Suppressor macrophage treated with lipopolysaccharide for 4 hours (primary cell): ENCODE measurements at regions not wholly inside any gene's neighbourhood (a gene's known extent, or its start where the extent isn't known, plus 50 kb on each side); places are given as distances from the start of the nearest gene placed in this dataset.
"Not testable (repeated sequence)": the region's sequence is repeated elsewhere in the genome, so short reads cannot be mapped to it uniquely, and the experiment has no call there.

ENCODE experiments used
- DNase-seq: peaks from one replicate; pipeline ENCODE4 v3.0.0-alpha.2; 2020

GRCh38 chr1:176396604-176397395, 66.2 kb upstream of the PAPPA2 start:
- DNase-seq: not testable (repeated sequence)

GRCh38 chr1:176391621-176392020, 71.4 kb upstream of the PAPPA2 start:
- no peak for DNase-seq

- DNase-seq: no peak
Observed at GRCh38 chr1:176384841-176385240, 78.1 kb upstream of the PAPPA2 start.

- DNase-seq: no peak
Observed at GRCh38 chr1:176382163-176382562, 80.8 kb upstream of the PAPPA2 start.

GRCh38 chr1:176379626-176380339, 83.2 kb upstream of the PAPPA2 start:
- DNase-seq: no peak

- DNase-seq: peak; percentile 72
Observed at GRCh38 chr1:176374967-176375569, 87.9 kb upstream of the PAPPA2 start.

GRCh38 chr1:176364236-176364905, 98.6 kb upstream of the PAPPA2 start:
- DNase-seq: no peak

- not testable (repeated sequence) for DNase-seq
Observed at GRCh38 chr1:176349135-176349715, 113.8 kb upstream of the PAPPA2 start.

- no peak for DNase-seq
Observed at GRCh38 chr1:176341656-176342055, 121.3 kb upstream of the PAPPA2 start.

GRCh38 chr1:176338877-176339276, 124.1 kb upstream of the PAPPA2 start:
- no peak for DNase-seq

GRCh38 chr1:176330782-176331181, 123.7 kb upstream of the COP1 start:
- no peak for DNase-seq

- DNase-seq: no peak
Observed at GRCh38 chr1:176325664-176326063, 118.6 kb upstream of the COP1 start.

- DNase-seq: no peak
Observed at GRCh38 chr1:176323472-176323871, 116.4 kb upstream of the COP1 start.

GRCh38 chr1:176315519-176316220, 108.6 kb upstream of the COP1 start:
- DNase-seq: no peak

- not testable (repeated sequence) for DNase-seq
Observed at GRCh38 chr1:176296602-176297001, 89.5 kb upstream of the COP1 start.

- DNase-seq: no peak
Observed at GRCh38 chr1:176285996-176286395, 78.9 kb upstream of the COP1 start.

- DNase-seq: no peak
Observed at GRCh38 chr1:176271572-176271971, 64.5 kb upstream of the COP1 start.
